ENCODE measurements at regions not wholly inside any gene's neighbourhood (a gene's known extent, or its start where the extent isn't known, plus 50 kb on each side); places are given as distances from the start of the nearest gene placed in this dataset.

- TF ChIP-seq EP300 (IDR thresholded peaks at IDR 0.05) (no peak), CTCF (IDR thresholded peaks at IDR 0.05) (no peak), POLR2AphosphoS5 (IDR thresholded peaks at IDR 0.05) (no peak), POLR2A (IDR thresholded peaks at IDR 0.05) (no peak)
Measured at GRCh38 chr16:82481455-82481854, 145.3 kb upstream of the CDH13 start.

Data from sigmoid colon (tissue), 4 donors.